CD4-positive, alpha-beta T cell treated with Interleukin-2 at 100 ng/mL for 4 hours (primary cell): ENCODE measurements at regions not wholly inside any gene's neighbourhood (a gene's known extent, or its start where the extent isn't known, plus 50 kb on each side); places are given as distances from the start of the nearest gene placed in this dataset.

Source experiments
- DNase-seq: peaks from one replicate; pipeline ENCODE4 v3.0.0-alpha.2; 2020; ENCODE audit warnings: low spot score

DNA sequence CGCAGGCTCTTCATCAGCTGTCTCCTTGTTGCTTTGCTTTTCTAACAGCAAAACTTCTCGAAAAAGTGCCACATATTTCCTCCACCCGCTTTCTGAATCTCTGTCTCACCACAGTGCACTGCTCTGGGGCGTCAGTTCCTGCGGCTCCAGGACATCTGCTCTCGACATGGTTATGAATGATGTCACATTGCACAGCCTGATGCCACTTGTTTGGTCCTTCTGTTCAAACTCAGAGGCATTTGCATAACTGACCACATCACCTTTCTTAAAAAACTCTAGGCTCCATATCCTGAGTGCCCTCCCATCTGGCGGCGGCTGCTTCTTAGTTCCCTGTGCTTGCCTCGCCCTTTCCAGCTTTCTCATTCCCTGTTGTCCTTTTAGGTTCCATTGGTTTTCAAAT lies 469.3 kb upstream of the COBL start:
- DNase-seq, result no peak

DNA sequence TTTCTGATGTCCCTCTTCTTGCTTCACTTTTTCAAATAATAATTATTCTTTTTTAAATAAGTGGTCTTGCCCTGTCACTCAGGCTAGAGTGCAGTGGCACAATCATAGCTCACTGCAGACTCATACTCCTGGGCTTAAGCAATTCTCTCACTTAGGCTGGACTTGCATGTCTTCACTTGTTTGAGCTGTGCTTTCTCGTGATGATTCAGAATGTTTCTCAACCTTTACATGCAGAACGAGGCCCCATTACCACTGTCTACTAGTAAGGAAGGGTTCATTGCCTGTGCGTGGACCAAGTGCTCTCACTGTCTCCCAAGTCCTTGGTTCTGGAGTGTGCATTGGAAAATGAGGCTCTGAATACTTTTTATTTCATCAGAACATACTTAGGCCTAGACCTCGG lies 468.6 kb upstream of the COBL start:
- DNase-seq, result no peak

GRCh38 chr7:51783241-51783640 lies 466.6 kb upstream of the COBL start:
- no peak for DNase-seq

GRCh38 chr7:51778121-51778520 lies 461.5 kb upstream of the COBL start:
- DNase-seq, result no peak

GRCh38 chr7:51774178-51774577 lies 457.6 kb upstream of the COBL start:
- DNase-seq, result no peak

GRCh38 chr7:51772190-51772589 lies 455.6 kb upstream of the COBL start:
- no peak for DNase-seq

DNA sequence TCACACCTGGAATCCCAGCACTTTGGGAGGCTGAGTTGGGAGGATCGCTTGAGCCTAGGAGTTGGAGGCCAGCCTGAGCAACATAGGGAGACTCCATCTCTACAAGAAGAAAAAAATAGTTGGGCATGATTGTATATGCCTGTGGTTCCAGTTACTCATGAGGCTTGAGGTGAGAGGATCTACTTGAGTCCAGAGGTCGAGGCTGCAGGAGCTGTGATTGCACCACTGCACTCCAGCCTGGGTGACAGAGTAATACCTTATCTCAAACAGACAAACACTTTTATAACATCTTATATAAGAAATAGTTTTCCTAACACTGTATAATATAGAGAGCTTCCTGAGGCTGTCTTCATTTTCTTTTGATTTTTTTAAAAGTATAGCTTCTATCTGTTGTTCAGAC lies 448.4 kb upstream of the COBL start:
- DNase-seq, result no peak

DNA sequence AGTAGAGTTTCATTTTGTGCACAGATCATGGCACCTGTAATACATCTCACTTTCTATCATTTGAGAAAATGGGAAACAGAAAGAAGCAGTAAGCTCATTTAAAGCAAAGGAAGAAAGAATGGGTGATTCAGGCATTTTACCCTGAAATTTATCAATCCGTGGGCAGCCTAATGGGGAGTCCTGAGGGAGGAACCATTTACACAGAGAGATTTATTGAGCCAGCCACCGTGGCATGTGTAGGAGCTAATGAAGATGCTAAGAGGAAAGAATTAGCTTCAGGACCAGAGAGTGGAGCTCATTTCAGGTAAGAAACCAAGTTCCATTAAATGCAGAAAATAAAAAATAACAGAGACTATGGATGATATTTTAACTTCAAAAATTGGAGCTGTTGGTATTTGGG lies 443.4 kb upstream of the COBL start:
- DNase-seq, result no peak

DNA sequence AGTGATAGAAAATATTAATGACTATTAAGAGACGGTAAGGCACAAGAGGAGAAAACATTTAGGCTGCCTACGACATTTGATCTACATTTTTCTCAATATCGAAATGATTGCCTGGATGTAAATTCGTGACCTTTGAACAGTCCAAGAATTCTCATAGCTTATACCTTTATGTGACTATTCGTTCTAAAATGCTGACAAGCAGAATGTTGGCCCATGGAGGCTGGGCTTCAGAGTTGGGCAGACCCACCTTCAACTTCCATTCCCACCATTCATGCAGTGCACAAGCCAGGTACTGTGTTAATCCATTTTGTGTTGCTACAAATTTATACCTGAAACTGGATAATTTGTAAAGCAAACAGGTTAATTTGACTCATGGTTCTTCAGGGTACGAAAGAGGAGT lies 441.4 kb upstream of the COBL start:
- no peak for DNase-seq

DNA sequence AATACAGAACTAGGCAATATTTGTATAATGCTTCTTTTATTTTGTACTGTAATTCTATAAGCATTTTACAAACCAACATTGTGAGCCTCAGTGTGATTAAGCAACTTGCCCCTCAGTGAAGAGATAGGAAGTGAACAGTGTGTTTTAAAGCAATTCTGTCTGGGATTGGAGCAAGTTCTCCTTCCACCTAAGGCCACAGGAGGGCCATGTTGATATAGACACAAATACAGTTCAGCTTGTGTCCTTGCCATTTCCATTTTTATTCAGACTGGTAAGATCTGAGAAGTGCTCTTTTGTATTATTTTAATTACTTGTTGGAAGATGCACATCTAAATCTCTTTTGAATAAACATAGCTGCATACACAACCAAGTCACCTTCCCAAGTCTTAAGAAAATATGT lies 416.3 kb upstream of the COBL start:
- no peak for DNase-seq

GRCh38 chr7:51732116-51732515 lies 415.5 kb upstream of the COBL start:
- DNase-seq, result no peak

DNA sequence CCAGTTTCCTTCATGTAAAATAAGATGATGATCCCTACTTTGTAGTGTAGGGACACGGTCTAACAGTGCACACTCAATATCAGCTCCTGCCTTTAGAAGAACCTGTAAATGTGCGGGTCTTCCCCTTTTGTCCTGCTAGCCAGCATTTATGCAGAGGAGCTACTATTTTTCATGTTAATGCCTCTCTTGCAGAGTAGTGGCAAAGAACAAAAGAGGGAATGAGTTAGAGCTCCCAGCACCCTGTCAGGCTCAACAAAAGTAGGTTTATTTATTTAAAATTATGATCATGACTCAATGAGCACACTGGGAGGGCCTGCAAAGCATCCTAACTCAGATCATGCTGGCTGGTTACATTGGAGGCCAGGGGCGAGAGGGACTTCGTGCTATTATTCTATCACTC lies 414.5 kb upstream of the COBL start:
- DNase-seq, result no peak

DNA sequence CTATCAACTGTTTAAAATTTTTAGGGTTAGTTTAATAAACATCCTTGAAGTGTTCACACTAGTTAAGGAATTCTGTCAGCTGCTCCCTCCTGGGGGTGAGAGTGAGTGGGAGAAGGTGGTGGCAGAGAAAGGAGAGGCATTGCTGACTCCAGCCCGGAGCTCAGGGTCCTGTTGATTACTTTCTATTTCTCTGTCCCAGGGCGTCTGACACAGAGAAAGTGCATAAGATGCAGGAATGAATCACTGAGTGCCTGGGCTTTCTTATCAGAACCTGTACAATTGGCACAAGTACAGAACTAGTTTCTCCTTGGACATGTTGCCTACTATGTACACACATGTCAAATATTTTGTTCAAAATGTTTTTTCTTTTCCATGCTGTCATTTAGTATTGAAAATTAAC lies 410.8 kb upstream of the COBL start:
- DNase-seq, result no peak

DNA sequence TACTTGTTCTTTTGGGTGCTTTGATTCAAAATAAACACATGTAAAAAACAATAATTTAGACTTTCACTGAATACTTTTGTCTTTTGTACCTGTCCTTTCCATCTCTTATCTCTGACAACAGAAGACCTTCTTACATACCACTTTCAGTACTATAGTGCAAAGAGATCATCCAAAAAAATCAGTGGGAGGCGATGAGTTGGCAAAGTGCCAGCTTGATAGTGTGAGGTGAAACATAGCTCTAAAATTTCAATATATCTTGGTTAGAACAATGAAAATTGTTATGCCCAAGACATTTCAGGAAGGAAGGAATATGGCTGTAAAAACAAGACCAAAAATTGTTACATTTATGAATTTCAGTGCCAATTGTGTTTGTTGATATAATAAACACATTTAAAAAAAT lies 390.2 kb upstream of the COBL start:
- DNase-seq, result no peak

- no peak for DNase-seq
These were observed 389.1 kb upstream of the COBL start for GRCh38 chr7:51705701-51706100.

DNA sequence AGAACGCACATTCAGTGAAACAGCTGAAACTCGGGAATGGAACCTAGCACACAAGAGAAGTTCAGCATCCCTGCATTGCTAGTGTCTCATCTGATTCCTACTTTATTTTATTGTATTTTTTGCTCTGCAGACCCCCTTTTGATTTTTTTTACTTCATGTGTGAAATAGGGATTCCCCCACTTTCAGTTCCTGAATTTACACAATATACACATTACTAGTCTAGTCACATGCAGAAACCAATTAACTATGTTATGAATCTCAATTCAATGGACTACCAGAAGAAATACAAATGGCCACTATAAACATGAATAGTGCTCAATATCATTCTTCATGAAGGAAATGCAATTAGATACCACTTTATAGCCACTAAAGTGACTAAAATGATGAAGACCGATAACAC lies 386.1 kb upstream of the COBL start:
- no peak for DNase-seq

DNA sequence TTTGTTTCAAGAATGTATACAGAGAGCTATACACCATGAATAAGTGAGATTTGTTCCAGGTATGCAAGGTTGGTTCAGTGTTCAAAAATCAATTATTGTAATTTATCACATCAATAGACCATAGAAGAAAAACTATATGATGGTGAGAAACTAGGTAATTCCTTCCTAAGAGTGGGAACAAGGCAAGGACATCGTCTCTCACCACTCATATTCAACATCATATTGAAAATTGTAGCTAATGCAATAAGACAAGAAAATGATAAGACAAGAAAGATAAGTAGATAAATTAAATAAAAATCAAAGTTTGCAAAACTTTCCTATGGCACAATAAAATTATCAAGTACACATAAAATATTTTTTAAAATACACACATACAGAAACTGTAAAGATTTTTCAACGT lies 385.3 kb upstream of the COBL start:
- no peak for DNase-seq

- DNase-seq, result no peak
These were observed 384.1 kb upstream of the COBL start for GRCh38 chr7:51700593-51701215.

GRCh38 chr7:51693258-51693657 lies 376.6 kb upstream of the COBL start:
- DNase-seq, result no peak

DNA sequence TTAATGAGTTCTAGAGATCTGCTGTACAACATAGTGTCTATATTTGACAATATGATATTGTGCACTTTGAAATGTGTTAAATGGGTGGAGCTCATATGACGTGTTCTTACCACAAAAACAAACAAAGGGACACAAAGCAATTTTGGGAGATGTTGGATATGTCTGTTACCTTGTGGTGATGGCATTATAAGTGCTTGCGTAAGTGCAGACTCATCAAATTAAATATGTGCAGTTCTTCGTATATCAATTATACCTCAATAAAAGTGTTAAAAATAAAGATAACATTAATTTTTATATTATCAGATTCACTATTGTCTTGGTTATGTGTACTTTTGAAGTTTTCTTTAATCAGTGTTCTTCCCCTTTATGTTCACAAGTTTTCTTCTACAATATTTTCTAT lies 372.9 kb upstream of the COBL start:
- DNase-seq, result no peak

DNA sequence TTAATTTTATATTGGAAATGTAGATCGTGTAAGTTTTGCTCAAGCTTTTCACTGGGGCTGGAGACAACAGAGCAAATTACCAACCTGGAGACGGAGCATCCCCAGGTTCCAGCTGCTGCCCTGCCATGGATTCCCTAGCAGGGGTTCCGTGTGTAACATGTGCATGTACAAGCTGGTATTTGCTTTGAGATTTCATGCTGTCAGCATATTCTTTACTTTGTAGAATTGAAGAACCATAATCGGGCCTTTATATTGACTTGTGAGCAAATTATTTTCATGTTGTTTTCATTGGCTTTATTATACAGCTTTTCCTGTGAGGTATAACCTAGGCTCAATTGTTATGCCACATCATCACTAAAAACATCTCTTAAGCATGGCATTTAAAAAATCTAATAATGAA lies 369.2 kb upstream of the COBL start:
- no peak for DNase-seq

- no peak for DNase-seq
These were observed 364.2 kb upstream of the COBL start for GRCh38 chr7:51680594-51681399.

DNA sequence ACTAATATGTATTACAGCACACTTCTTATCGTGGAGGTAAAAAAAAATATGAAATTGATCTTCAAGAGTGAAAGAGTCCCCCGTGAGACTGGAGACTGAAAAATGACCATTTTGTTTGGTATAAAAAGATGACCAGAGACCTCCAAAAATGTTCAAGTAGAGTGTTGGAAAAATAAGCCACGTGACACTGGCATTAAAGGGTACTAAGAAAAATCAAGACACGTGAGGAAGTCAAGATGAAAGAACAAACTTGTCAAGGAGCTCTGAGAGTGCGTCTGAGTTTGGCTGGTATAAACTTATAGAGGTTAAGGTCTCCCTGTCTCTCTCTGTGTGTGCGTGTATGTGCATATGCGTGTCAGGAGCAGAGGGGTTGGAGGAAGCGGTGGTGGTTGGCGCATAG lies 362.7 kb upstream of the COBL start:
- DNase-seq, result no peak

- no peak for DNase-seq
These were observed 350.1 kb upstream of the COBL start for GRCh38 chr7:51666751-51667150.
